Astrocyte of the cerebellum (primary cell): ENCODE measurements at regions not wholly inside any gene's neighbourhood (a gene's known extent, or its start where the extent isn't known, plus 50 kb on each side); places are given as distances from the start of the nearest gene placed in this dataset.

ENCODE experiments used
- DNase-seq: peaks from one replicate; pipeline ENCODE4 v3.0.0-alpha.2; 2011; ENCODE audit warnings: low read depth
- H3K4me3 ChIP-seq: 2 replicates; pipeline ENCODE4 v1.5.1; 2011; ENCODE audit warnings: mild to moderate bottlenecking, low read depth, low read length, moderate library complexity
- in situ Hi-C: cut with HindIII; loops from 2 replicates; pipeline ENCODE4 v1.10.0; 2017; ENCODE audit warnings: low sequenced_read_pairs
- TF ChIP-seq, protein P1 (sequence below): IDR thresholded peaks from 2 replicates; pipeline ENCODE4 v1.5.1; 2012; ENCODE audit warnings: low read length, low read depth, moderate library complexity, mild to moderate bottlenecking; ENCODE audit errors: missing control alignments

DNA sequence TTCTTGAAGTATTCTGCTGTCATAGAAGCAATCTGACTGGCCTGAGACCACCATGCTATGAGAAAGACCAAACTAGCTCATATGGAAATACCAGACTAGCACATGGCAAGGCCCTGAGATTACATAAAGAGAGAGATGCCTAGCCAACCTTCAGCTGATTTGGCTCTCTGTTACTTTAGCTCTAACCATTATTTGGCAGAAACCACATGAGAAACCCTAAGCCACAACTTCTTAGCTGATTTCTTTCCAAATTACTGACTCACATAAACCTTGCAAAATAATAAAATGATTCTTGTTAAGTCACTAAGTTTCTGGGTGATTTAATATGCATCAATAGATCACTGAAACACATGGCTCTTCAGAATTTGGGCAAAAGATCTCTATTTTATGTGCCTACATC, 295.0 kb upstream of the ZNF521 start:
- no peak overlapping the region for H3K4me3 ChIP-seq
- peak; percentile 90 for DNase-seq
- TF ChIP-seq, protein P1, sequence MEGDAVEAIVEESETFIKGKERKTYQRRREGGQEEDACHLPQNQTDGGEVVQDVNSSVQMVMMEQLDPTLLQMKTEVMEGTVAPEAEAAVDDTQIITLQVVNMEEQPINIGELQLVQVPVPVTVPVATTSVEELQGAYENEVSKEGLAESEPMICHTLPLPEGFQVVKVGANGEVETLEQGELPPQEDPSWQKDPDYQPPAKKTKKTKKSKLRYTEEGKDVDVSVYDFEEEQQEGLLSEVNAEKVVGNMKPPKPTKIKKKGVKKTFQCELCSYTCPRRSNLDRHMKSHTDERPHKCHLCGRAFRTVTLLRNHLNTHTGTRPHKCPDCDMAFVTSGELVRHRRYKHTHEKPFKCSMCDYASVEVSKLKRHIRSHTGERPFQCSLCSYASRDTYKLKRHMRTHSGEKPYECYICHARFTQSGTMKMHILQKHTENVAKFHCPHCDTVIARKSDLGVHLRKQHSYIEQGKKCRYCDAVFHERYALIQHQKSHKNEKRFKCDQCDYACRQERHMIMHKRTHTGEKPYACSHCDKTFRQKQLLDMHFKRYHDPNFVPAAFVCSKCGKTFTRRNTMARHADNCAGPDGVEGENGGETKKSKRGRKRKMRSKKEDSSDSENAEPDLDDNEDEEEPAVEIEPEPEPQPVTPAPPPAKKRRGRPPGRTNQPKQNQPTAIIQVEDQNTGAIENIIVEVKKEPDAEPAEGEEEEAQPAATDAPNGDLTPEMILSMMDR: no peak
- in situ Hi-C loops: no loop called here

DNA sequence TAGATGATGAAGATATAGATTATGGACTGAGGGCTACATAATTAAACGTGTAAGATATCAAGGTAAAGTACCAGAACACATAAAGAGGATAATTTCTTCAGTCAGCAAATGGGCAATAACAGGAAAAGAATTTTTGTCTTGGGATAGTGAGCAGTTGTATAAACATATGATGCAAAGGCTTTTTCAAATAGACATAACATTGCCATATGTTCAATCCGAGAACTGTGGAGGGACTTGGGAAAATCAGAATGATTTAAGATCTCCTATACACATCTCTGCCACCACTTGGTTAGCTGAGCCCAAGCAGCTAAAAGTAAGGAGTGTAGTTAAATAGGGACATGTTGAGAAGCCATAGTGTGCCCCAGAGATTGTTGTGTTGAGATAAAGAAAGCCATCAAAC, 287.6 kb upstream of the ZNF521 start:
- no peak overlapping the region for H3K4me3 ChIP-seq
- TF ChIP-seq, protein P1: no peak
- in situ Hi-C loops: no loop called here
- no peak for DNase-seq

DNA sequence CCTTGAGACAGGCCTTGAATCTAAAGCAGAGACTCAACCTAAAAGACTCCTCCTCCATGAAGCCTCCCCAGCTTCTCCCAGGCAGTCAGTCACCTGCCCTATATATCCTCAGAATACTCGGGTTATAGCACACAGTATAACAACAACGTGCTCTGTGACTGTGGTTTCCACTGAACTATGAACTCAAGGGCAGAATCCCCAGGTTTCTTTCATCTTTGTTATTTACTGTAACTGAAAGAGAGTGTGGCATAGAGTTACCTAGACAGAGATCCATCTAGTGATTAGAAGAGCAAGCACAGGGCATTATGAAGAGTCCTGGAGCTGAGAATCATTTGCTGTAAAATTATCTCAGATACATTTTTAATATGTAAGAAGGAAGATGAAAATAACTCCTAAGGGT, 281.6 kb upstream of the ZNF521 start:
- H3K4me3 ChIP-seq: no peak overlapping the region
- no peak for DNase-seq
- in situ Hi-C loops: no loop called here
- TF ChIP-seq, protein P1: no peak

DNA sequence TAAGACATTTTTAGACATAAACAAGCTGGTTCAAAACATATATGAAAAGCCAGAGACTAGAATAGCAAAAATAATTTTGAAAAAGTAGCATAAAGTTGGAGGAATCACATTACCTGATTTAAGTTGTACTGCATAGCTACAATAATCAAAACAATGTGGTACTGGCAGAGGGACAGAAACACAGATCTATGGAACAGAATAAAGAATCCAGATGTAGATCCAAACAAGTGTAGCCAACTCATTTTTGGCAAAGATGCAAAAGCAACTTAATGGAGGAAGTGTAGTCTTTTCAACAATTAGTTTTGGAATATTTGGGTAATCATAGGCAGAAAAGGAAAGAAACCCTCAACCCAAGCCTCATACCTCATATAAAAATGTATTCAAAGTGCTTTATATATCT, 278.7 kb upstream of the ZNF521 start:
- peak; percentile 37 for DNase-seq
- in situ Hi-C loops: no loop called here
- no peak overlapping the region for H3K4me3 ChIP-seq
- TF ChIP-seq, protein P1: no peak

DNA sequence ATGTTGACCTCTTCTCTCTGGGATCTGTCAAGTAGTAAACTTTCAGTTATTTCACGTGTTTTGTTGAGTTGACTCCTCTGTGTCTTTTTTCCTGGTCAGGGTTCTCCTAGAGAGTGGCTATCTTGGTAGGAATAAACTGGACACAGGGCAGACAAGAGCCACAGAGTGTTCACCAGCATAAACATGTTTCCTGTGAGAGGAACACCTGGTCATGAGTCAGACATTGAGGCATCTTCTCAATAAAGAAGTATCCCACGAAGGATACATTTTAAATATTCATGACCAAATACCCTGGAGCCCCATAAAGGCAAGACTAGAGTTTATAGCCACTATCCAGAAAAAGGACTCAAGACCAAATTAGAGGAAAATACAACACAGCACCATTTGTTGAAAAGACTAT, 269.7 kb upstream of the ZNF521 start:
- TF ChIP-seq, protein P1: no peak
- in situ Hi-C loops: no loop called here
- no peak for DNase-seq
- H3K4me3 ChIP-seq: no peak overlapping the region

DNA sequence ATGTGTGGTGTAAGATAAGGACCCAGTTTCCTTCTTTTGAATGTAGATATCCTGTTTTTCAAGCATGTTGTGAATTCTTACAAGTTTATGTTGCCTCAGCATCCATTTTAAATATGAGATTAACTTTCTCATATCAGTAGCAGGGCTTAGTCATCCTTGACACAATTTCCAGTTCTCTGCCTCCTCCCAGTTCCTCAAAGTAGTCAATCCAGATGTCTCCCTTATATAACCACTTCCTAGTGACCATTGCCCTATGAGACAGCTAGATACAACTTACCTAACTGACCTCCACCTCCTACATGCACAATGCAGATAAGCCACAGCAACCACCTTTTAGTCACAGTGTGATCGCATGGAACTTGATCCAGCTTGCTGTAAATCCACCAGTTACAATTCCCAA, 269.2 kb upstream of the ZNF521 start:
- in situ Hi-C loops: no loop called here
- TF ChIP-seq, protein P1: no peak
- H3K4me3 ChIP-seq: no peak overlapping the region
- no peak for DNase-seq

DNA sequence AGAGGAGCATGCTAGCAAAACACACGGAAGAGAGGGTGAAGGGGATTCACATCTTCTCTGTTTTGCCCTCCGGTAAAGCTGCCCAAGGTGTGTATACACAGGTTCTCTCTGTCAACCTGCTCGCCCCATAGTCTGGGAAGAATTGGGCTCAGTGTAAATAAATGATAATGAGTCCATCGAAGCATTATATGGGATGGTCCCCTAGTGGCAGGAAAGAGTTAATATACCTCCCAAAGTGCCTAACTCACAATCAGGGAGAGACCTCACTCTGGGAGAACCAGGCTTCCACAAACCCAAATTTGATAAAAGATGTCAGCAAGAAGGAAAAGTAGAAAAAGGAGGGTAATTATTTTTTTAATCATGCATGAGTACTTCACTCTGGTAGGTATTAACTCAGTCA, 262.2 kb upstream of the ZNF521 start:
- DNase-seq: no peak
- in situ Hi-C loops: no loop called here
- TF ChIP-seq, protein P1: no peak
- no peak overlapping the region for H3K4me3 ChIP-seq
